Endothelial cell of umbilical vein (primary cell): ENCODE measurements at regions not wholly inside any gene's neighbourhood (a gene's known extent, or its start where the extent isn't known, plus 50 kb on each side); places are given as distances from the start of the nearest gene placed in this dataset.

Experiments used
- BruUV-seq: library from RNA; stranded (reverse); fragments of 400-500 nt; replicated peaks from 2 replicates; lab custom pipeline; 2021; lab: Mats Ljungman, UMichigan
- CTCF ChIA-PET: fragments of 300-600, 350-600 bp; sonication (Branson Sonifier 250); formaldehyde crosslinking; loops from one replicate; lab custom pipeline; 2021; ENCODE audit warnings: antibody characterized with exemption, inconsistent platforms; lab: Charles Lee
- POLR2A ChIA-PET: fragments of 300-600, 350-600 bp; sonication (Branson Sonifier 250); formaldehyde crosslinking; loops from one replicate; lab custom pipeline; 2021; ENCODE audit warnings: antibody characterized with exemption, inconsistent platforms; lab: Charles Lee
- DNase-seq: peaks from one replicate; pipeline ENCODE4 v3.0.0-alpha.2; 2011; ENCODE audit warnings: low read depth, low spot score
- FAIRE-seq: peaks from 2 replicates; lab custom pipeline; 2011; peaks lifted over from hg19 to GRCh38; lab: Jason Lieb, UNC
- H2AFZ ChIP-seq: 2 replicates; pipeline ENCODE4 v1.6.0; 2012; ENCODE audit warnings: low read depth, low read length, control low read depth, inconsistent platforms
- H3K27ac ChIP-seq: 2 replicates; pipeline ENCODE4 v1.5.1; 2011; ENCODE audit warnings: low read depth, mild to moderate bottlenecking, control low read depth, low read length, moderate library complexity; ENCODE audit not compliant: insufficient read depth
- H3K27me3 ChIP-seq, 2 experiments: 2 replicates each; pipeline versions ENCODE4 v1.6.0 to v1.6.1; 2011; ENCODE audit warnings: low read length in 2 of 2, mixed read lengths in 1 of 2; ENCODE audit not compliant: control insufficient read depth in 2 of 2, insufficient read depth in 2 of 2
- H3K36me3 ChIP-seq, 2 experiments: 2 replicates in 1 of 2; 3 replicates in 1 of 2; pipeline ENCODE4 v1.5.1; 2011; ENCODE audit warnings: low read length in 2 of 2, mild to moderate bottlenecking in 1 of 2, moderate library complexity in 1 of 2; ENCODE audit not compliant: control insufficient read depth in 2 of 2, insufficient read depth in 2 of 2; ENCODE audit errors: extremely low read depth in 1 of 2
- H3K4me1 ChIP-seq: 3 replicates; pipeline ENCODE4 v1.5.1; 2011; ENCODE audit warnings: mild to moderate bottlenecking, low read length; ENCODE audit not compliant: control insufficient read depth, insufficient read depth; ENCODE audit errors: extremely low read depth
- H3K4me2 ChIP-seq: 2 replicates; pipeline ENCODE4 v1.6.1; 2011; ENCODE audit warnings: low read length, control low read depth, mixed read lengths; ENCODE audit not compliant: insufficient read depth
- H3K4me3 ChIP-seq, 3 experiments: fragments of 200-600 bp in 1 of 3; sonication (generic), shearing (Covaris generic) in 1 of 3; replicated peaks in 1 of 3; 2 replicates each; pipeline ENCODE4 v1.5.1; 2011 to 2016; ENCODE audit warnings: control low read depth in 3 of 3, low read length in 3 of 3, mild to moderate bottlenecking in 2 of 3, inconsistent platforms in 1 of 3, low read depth in 1 of 3, moderate library complexity in 1 of 3; ENCODE audit not compliant: insufficient read depth in 1 of 3
- H3K79me2 ChIP-seq: 2 replicates; pipeline ENCODE4 v1.6.0; 2012; ENCODE audit warnings: low read length, inconsistent platforms; ENCODE audit not compliant: control insufficient read depth, insufficient read depth
- H3K9ac ChIP-seq: replicated peaks from 2 replicates; pipeline ENCODE3; 2011; ENCODE audit warnings: low read length, control low read depth; ENCODE audit not compliant: insufficient read depth; ENCODE audit errors: extremely low read depth
- H3K9me1 ChIP-seq: replicated peaks from 3 replicates; pipeline ENCODE4 v1.6.0; 2011; ENCODE audit warnings: mild to moderate bottlenecking, low read length; ENCODE audit not compliant: control insufficient read depth, insufficient read depth; ENCODE audit errors: extremely low read depth
- H3K9me3 ChIP-seq: replicated peaks from 2 replicates; pipeline ENCODE4 v1.5.1; 2012; ENCODE audit warnings: low read length, inconsistent platforms; ENCODE audit not compliant: control insufficient read depth, insufficient read depth
- H4K20me1 ChIP-seq: replicated peaks from 2 replicates; pipeline ENCODE3; 2011; ENCODE audit warnings: mild to moderate bottlenecking, low read length; ENCODE audit not compliant: control insufficient read depth, insufficient read depth; ENCODE audit errors: extremely low read depth
- EZH2 ChIP-seq: IDR thresholded peaks from 2 replicates; pipeline ENCODE4 v1.6.1; 2012; ENCODE audit warnings: borderline replicate concordance, low read depth, mild to moderate bottlenecking, moderate library complexity, low read length, inconsistent platforms; ENCODE audit not compliant: severe bottlenecking
- FOS ChIP-seq: IDR thresholded peaks from 2 replicates; pipeline ENCODE4 v1.6.1; 2011; ENCODE audit warnings: mild to moderate bottlenecking, low read length, moderate library complexity, borderline replicate concordance; ENCODE audit not compliant: insufficient read depth
- GATA2 ChIP-seq: IDR thresholded peaks from 2 replicates; pipeline ENCODE4 v1.7.0; 2011; ENCODE audit warnings: low read depth, mild to moderate bottlenecking, moderate library complexity, mixed read lengths, low read length; ENCODE audit not compliant: insufficient read length, insufficient read depth
- JUN ChIP-seq: IDR thresholded peaks from 2 replicates; pipeline ENCODE4 v1.6.1; 2011; ENCODE audit warnings: borderline replicate concordance, low read depth; ENCODE audit not compliant: insufficient read length, insufficient read depth
- MYC ChIP-seq: IDR thresholded peaks from one replicate; pipeline ENCODE4 v1.6.1; 2011; ENCODE audit warnings: mild to moderate bottlenecking, low read depth, low read length
- POLR2A ChIP-seq: IDR thresholded peaks from 2 replicates; pipeline ENCODE4 v1.6.1; 2012; ENCODE audit warnings: low read depth, mild to moderate bottlenecking, control low read depth, low read length
- POLR2AphosphoS5 ChIP-seq: IDR thresholded peaks from 2 replicates; pipeline ENCODE4 v1.6.1; 2012; ENCODE audit warnings: low read depth, mild to moderate bottlenecking, control low read depth, low read length, moderate library complexity; ENCODE audit not compliant: insufficient read depth
- dilution Hi-C: fragments of 300-500 bp; cut with MboI; formaldehyde crosslinking; loops from one replicate; pipeline ENCODE4 v1.15.0; 2019; ENCODE audit warnings: low sequenced_read_pairs; ENCODE audit not compliant: extremely low pct_ligation_motif_present
- intact Hi-C: fragments of 100-400 bp; cut with micrococcal nuclease; formaldehyde crosslinking; loops from one replicate; pipeline ENCODE4 v1.10.0; 2022
- TF ChIP-seq, protein P1 (sequence below), 2 donors: IDR thresholded peaks; 1 replicate in 1 of 2; 2 replicates in 1 of 2; pipeline ENCODE4 v1.5.1; 2011; ENCODE audit warnings: low read length in 2 of 2, mild to moderate bottlenecking in 2 of 2, moderate library complexity in 2 of 2, control low read depth in 1 of 2, inconsistent platforms in 1 of 2, low read depth in 1 of 2; ENCODE audit not compliant: insufficient read depth in 1 of 2; ENCODE audit errors: extremely low read depth in 1 of 2
- TF ChIP-seq, protein P2 (sequence below): IDR thresholded peaks from 2 replicates; pipeline ENCODE4 v1.6.1; 2011; ENCODE audit not compliant: insufficient read depth, insufficient read length

DNA sequence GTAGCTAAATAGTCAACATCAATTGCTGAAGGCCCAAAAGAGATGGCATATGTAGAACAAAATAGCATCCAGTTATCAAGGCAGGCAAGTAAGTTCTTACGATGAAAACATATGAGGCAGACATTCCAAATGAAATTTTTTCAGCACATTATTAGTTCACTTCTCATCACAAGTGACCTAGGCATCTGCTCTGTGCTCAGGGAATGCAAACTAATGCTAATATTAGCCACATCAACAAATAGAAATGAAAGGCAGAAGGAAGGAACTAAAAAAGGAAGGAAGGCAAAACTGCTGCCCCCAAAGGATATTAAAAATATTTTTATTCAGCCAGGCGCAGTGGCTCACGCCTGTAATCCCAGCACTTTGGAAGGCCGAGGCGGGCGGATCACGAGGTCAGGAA, 51.2 kb upstream of the ROCK1 start:
- CTCF ChIA-PET = no interaction called here
- no peaks in the 10 kb centered on the region for H3K9me1 ChIP-seq
- H3K27me3 ChIP-seq = no peaks in the 10 kb centered on the region
- H3K4me3 ChIP-seq = no peak overlapping the region
- no peak overlapping the region for H3K27ac ChIP-seq
- no peak for FAIRE-seq
- H3K4me1 ChIP-seq = no peaks in the 10 kb centered on the region
- H3K79me2 ChIP-seq = no peaks in the 10 kb centered on the region
- H2AFZ ChIP-seq = no peak overlapping the region
- no peak overlapping the region for H3K4me2 ChIP-seq
- BruUV-seq = no TSS peak
- no peak for DNase-seq
- no peaks in the 10 kb centered on the region for H3K36me3 ChIP-seq
- no peaks in the 10 kb centered on the region for H3K9me3 ChIP-seq
- TF ChIP-seq POLR2AphosphoS5 (no peak), JUN (no peak), FOS (no peak), MYC (no peak), EZH2 (no peak), POLR2A (no peak), GATA2 (no peak)
- TF ChIP-seq, protein P1, sequence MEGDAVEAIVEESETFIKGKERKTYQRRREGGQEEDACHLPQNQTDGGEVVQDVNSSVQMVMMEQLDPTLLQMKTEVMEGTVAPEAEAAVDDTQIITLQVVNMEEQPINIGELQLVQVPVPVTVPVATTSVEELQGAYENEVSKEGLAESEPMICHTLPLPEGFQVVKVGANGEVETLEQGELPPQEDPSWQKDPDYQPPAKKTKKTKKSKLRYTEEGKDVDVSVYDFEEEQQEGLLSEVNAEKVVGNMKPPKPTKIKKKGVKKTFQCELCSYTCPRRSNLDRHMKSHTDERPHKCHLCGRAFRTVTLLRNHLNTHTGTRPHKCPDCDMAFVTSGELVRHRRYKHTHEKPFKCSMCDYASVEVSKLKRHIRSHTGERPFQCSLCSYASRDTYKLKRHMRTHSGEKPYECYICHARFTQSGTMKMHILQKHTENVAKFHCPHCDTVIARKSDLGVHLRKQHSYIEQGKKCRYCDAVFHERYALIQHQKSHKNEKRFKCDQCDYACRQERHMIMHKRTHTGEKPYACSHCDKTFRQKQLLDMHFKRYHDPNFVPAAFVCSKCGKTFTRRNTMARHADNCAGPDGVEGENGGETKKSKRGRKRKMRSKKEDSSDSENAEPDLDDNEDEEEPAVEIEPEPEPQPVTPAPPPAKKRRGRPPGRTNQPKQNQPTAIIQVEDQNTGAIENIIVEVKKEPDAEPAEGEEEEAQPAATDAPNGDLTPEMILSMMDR (IDR thresholded peaks at IDR 0.05; ENCODE audit: extremely low read depth in 1 of 2, insufficient read depth in 1 of 2, low read depth in 1 of 2, low read length in 2 of 2) = no peak
- TF ChIP-seq, protein P2, sequence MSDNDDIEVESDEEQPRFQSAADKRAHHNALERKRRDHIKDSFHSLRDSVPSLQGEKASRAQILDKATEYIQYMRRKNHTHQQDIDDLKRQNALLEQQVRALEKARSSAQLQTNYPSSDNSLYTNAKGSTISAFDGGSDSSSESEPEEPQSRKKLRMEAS = no peak
- H4K20me1 ChIP-seq = no peaks in the 10 kb centered on the region
- POLR2A ChIA-PET = no interaction called here
- dilution Hi-C loops = no loop called here
- intact Hi-C loops = no loop called here
- no peak overlapping the region for H3K9ac ChIP-seq
